HT-29 (cell line): ENCODE measurements at regions not wholly inside any gene's neighbourhood (a gene's known extent, or its start where the extent isn't known, plus 50 kb on each side); places are given as distances from the start of the nearest gene placed in this dataset.
A peak's percentile ranks its signal among the peaks of the same experiment; 100 is the strongest.

Experiments used
- DNase-seq: peaks from one replicate; pipeline ENCODE4 v3.0.0-alpha.2; 2015; ENCODE audit warnings: low spot score

GRCh38 chr2:147366279-147366678 is 478.6 kb upstream of the ACVR2A start:
- no peak for DNase-seq

- no peak for DNase-seq
Observed at GRCh38 chr2:147365622-147366021, 479.2 kb upstream of the ACVR2A start.

- DNase-seq = no peak
Observed at GRCh38 chr2:147364597-147364996, 480.2 kb upstream of the ACVR2A start.

- no peak for DNase-seq
Observed at GRCh38 chr2:147363181-147363580, 481.6 kb upstream of the ACVR2A start.

GRCh38 chr2:147358375-147358774 is 486.5 kb upstream of the ACVR2A start:
- no peak for DNase-seq

GRCh38 chr2:147356157-147356556 is 488.7 kb upstream of the ACVR2A start:
- DNase-seq = no peak

GRCh38 chr2:147355706-147356105 is 489.1 kb upstream of the ACVR2A start:
- no peak for DNase-seq

GRCh38 chr2:147353072-147353381 is 491.8 kb upstream of the ACVR2A start:
- no peak for DNase-seq

GRCh38 chr2:147352264-147353071 is 492.4 kb upstream of the ACVR2A start:
- DNase-seq = no peak

- DNase-seq = no peak
Observed at GRCh38 chr2:147351784-147352183, 493.0 kb upstream of the ACVR2A start.

GRCh38 chr2:147348931-147349555 is 495.8 kb upstream of the ACVR2A start:
- DNase-seq = no peak

GRCh38 chr2:147346142-147346541 is 498.7 kb upstream of the ACVR2A start:
- no peak for DNase-seq

- DNase-seq = peak; percentile 34
Observed at GRCh38 chr2:147345246-147345645, 499.6 kb upstream of the ACVR2A start.

GRCh38 chr2:147342329-147342728 is 502.5 kb upstream of the ACVR2A start:
- no peak for DNase-seq

- DNase-seq = peak; percentile 78
Observed at GRCh38 chr2:147331790-147332419, 512.9 kb upstream of the ACVR2A start.

- DNase-seq = no peak
Observed at GRCh38 chr2:147330925-147331324, 513.9 kb upstream of the ACVR2A start.

GRCh38 chr2:147327613-147328012 is 517.2 kb upstream of the ACVR2A start:
- DNase-seq = no peak

- no peak for DNase-seq
Observed at GRCh38 chr2:147325990-147326389, 518.8 kb upstream of the ACVR2A start.

- DNase-seq = no peak
Observed at GRCh38 chr2:147320146-147320545, 524.7 kb upstream of the ACVR2A start.

GRCh38 chr2:147311058-147311430 is 533.8 kb upstream of the ACVR2A start:
- DNase-seq = peak; percentile 19

GRCh38 chr2:147310335-147311057 is 534.3 kb upstream of the ACVR2A start:
- DNase-seq = no peak

- DNase-seq = no peak
Observed at GRCh38 chr2:147297820-147298219, 547.0 kb upstream of the ACVR2A start.
